CD4-positive, CD25-positive, alpha-beta regulatory T cell (primary cell): ENCODE measurements at regions not wholly inside any gene's neighbourhood (a gene's known extent, or its start where the extent isn't known, plus 50 kb on each side); places are given as distances from the start of the nearest gene placed in this dataset.

Experiments used
- ATAC-seq, 2 donors: fragments of 150-1000 bp; cut with Tn5 transposase; one replicate each; pipeline ENCODE4 v1.10.0; 2021; ENCODE audit warnings: low read depth in 2 of 2, moderate number of reproducible peaks in 2 of 2, moderate library complexity in 1 of 2
- DNase-seq, 3 donors: peaks; one replicate each; pipeline versions ENCODE4 v3.0.0 to v3.0.0-alpha.2; 2012 to 2022; ENCODE audit warnings: mixed read lengths in 1 of 3
- H3K27ac ChIP-seq: one replicate; pipeline ENCODE4 v1.7.0; 2013; ENCODE audit warnings: mild to moderate bottlenecking, low read length; ENCODE audit not compliant: insufficient read depth, poor library complexity, severe bottlenecking
- H3K27me3 ChIP-seq: one replicate; pipeline ENCODE4 v1.7.0; 2013; ENCODE audit warnings: low read length; ENCODE audit not compliant: control insufficient read depth, insufficient read depth
- H3K36me3 ChIP-seq: one replicate; pipeline ENCODE4 v1.7.0; 2013; ENCODE audit warnings: mild to moderate bottlenecking, low read length, moderate library complexity; ENCODE audit not compliant: control insufficient read depth, insufficient read depth
- H3K4me1 ChIP-seq: 2 replicates; pipeline ENCODE4 v1.7.0; 2013; ENCODE audit warnings: mild to moderate bottlenecking, low read length; ENCODE audit not compliant: insufficient read depth, control insufficient read depth, poor library complexity, severe bottlenecking
- H3K4me3 ChIP-seq: one replicate; pipeline ENCODE4 v1.7.0; 2013; ENCODE audit warnings: low read depth, mild to moderate bottlenecking, low read length, moderate library complexity
- H3K9me3 ChIP-seq, 2 experiments: 1 replicate in 1 of 2; 2 replicates in 1 of 2; pipeline ENCODE4 v1.7.0; 2013; ENCODE audit warnings: low read length in 2 of 2, mild to moderate bottlenecking in 1 of 2, moderate library complexity in 1 of 2; ENCODE audit not compliant: control insufficient read depth in 2 of 2
- H3K27ac Mint-ChIP-seq, 3 donors: one replicate each; pipeline ENCODE4 v1.8.0; 2020 to 2022; ENCODE audit warnings: mild to moderate bottlenecking in 3 of 3, mixed read lengths in 3 of 3, moderate library complexity in 2 of 3
- H3K27me3 Mint-ChIP-seq: one replicate; pipeline ENCODE4 v1.8.0; 2022; ENCODE audit warnings: mild to moderate bottlenecking, mixed read lengths
- H3K36me3 Mint-ChIP-seq: one replicate; pipeline ENCODE4 v1.8.0; 2020; ENCODE audit warnings: mixed read lengths
- H3K4me1 Mint-ChIP-seq, 4 donors: one replicate each; pipeline ENCODE4 v1.8.0; 2020 to 2022; ENCODE audit warnings: mixed read lengths in 4 of 4, mild to moderate bottlenecking in 1 of 4
- H3K4me3 Mint-ChIP-seq, 4 donors: one replicate each; pipeline ENCODE4 v1.8.0; 2020 to 2022; ENCODE audit warnings: mild to moderate bottlenecking in 4 of 4, mixed read lengths in 4 of 4, moderate library complexity in 3 of 4
- H3K9me3 Mint-ChIP-seq, 7 donors: one replicate each; pipeline ENCODE4 v1.8.0; 2020 to 2022; ENCODE audit warnings: mixed read lengths in 7 of 7, mild to moderate bottlenecking in 3 of 7, moderate library complexity in 2 of 7

DNA sequence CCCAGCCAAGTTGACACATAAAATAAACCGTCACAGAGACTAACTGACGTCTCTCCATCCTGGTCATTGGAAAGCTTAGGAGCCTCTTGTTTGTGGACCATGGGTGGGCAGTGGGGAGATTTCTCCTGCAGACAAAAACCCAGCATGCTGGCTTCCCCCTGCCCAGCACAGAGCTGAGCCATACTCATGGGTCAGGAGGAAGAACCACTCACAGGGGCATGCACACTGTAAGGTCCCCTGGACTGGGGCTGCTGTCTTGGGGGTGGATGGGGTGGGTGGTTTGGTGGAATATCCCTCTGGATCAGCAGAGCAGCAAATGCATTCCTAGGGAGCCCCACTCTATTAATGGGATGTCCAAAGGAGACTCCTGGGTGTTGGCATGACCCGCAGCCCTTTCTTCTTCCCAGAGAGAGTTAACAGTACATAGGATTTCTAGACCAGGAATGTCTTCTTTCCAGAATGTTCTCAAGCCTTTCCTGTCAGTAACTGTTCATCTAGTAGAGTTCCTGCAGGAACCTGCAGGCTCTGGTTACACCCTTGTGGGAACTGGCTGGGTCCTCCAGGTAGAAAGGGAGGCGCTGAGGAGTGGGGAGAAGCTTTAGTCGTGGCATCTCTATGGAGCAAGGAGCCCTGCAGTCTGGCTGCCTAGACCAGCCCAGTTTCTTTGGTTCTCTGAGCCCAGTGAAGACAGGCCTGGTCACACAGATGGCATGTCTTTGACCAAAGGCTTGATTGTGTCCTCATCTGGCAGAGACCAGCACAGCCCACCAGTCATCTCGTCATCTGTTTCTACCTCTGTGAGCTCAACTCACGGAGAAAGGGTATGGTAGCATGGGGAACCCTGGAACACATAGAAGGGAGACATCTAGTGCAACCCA, 73.4 kb upstream of the PRR23C start:
- Histone ChIP-seq H3K4me1 (no peaks in the 10 kb centered on the region), H3K27me3 (no peaks in the 10 kb centered on the region)
- no peak overlapping the region for H3K27ac Mint-ChIP-seq

DNA sequence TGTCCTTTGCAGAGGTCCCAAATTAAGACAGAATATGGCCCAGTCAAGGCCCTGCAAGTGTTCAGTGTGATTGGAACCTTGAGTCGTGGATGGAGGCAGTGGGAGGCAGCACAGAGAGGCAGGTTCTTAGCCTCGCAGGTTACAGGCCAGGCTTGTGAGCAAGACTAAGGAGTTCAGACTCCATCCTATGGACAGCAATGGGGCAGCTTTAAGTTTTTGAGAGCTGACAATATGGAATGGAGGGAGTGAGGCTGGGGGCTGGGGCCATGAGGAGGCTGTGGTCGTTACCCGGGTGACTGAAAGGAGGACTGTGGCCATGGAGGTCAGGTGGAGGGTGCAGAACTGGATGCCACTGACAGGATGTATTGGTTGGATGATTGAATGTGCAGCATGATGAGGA, 74.1 kb upstream of the PRR23C start:
- no peaks in the 10 kb centered on the region for H3K4me1 Mint-ChIP-seq
- DNase-seq (no peak), ATAC-seq (no peak)
- Histone ChIP-seq H3K27me3 (no peaks in the 10 kb centered on the region), H3K36me3 (no peaks in the 10 kb centered on the region), H3K4me1 (no peaks in the 10 kb centered on the region), H3K4me3 (no peak overlapping the region), H3K27ac (no peak overlapping the region), H3K9me3 (no peaks in the 10 kb centered on the region)
- peaks cover 0 to 3% (median 0%) of the 10 kb centered on the region in 7 donors for H3K9me3 Mint-ChIP-seq
- H3K27ac Mint-ChIP-seq, result no peak overlapping the region
- no peak overlapping the region for H3K4me3 Mint-ChIP-seq
- H3K36me3 Mint-ChIP-seq, result no peaks in the 10 kb centered on the region
- no peaks in the 10 kb centered on the region for H3K27me3 Mint-ChIP-seq

More for the DNA sequence above, 73.4 kb upstream of the PRR23C start:
- Mint-ChIP-seq H3K4me3 (no peak overlapping the region), H3K36me3 (no peaks in the 10 kb centered on the region), H3K27me3 (no peaks in the 10 kb centered on the region), H3K9me3 (peaks cover 0 to 3% (median 0%) of the 10 kb centered on the region in 7 donors), H3K4me1 (no peaks in the 10 kb centered on the region)
- Histone ChIP-seq H3K4me3 (no peak overlapping the region), H3K36me3 (no peaks in the 10 kb centered on the region), H3K9me3 (no peaks in the 10 kb centered on the region), H3K27ac (no peak overlapping the region)
- no peak for ATAC-seq
- no peak for DNase-seq

- no peak for DNase-seq
- no peaks in the 10 kb centered on the region for H3K4me1 Mint-ChIP-seq
- no peaks in the 10 kb centered on the region for H3K9me3 ChIP-seq
These were observed 74.8 kb upstream of the PRR23C start for GRCh38 chr3:139119331-139120025.

DNA sequence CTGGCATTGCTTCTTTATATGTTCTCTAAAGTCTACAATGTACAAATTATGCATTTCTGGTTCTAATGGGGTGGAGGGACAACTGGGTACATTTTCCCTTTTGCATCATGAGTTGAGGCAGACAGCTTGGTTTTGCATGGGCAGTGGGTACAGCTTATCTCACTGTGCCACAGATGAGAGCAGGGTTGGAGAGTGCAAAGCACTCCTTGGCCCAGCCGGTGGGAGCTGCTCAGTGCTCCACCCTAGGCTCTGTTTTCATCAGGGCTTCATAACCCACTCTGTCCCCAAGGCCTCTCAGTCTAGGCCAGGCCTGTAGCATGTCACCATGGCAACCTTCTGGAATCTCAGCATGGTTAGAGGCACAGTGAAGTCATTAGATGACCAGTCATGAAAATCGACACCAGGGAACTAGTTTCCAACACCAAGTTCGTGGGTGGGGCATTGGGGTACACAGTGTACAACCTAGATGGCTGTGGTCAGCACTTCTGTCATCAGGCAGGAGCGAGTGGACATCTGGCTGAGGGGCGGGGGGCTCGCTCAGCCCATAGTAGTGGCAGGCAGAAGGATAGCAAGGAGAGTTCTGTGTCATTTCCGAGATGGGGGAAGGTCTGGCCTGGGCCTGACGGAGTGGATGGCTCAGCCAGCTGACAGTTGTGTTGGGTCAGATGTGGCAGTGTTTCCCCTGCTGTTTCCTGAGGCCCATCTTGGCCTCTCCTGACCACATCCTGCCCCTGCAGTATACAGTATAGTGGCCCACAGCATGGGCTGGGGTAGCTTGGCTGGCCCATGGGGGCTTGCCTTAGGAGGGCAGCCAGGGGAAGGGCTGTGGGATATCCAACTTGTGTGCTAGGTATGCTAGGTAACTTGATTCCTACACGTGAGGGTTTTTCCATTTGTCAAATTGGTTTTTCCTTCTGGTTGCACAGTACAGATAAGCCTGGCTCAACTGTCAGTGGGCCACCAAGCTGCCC, 75.7 kb upstream of the PRR23C start:
- Mint-ChIP-seq H3K4me3 (no peak overlapping the region), H3K27me3 (no peaks in the 10 kb centered on the region), H3K4me1 (no peaks in the 10 kb centered on the region), H3K9me3 (peaks cover 0 to 3% (median 0%) of the 10 kb centered on the region in 7 donors), H3K27ac (no peak overlapping the region), H3K36me3 (no peaks in the 10 kb centered on the region)
- Histone ChIP-seq H3K9me3 (no peaks in the 10 kb centered on the region), H3K27me3 (no peaks in the 10 kb centered on the region), H3K27ac (no peak overlapping the region), H3K4me3 (no peak overlapping the region), H3K4me1 (no peaks in the 10 kb centered on the region), H3K36me3 (no peaks in the 10 kb centered on the region)
- ATAC-seq (no peak), DNase-seq (no peak)

More at GRCh38 chr3:139119331-139120025, 74.8 kb upstream of the PRR23C start:
- no peak overlapping the region for H3K4me3 Mint-ChIP-seq
- no peaks in the 10 kb centered on the region for H3K27me3 Mint-ChIP-seq
- H3K27ac Mint-ChIP-seq, result no peak overlapping the region
- Histone ChIP-seq H3K27me3 (no peaks in the 10 kb centered on the region), H3K36me3 (no peaks in the 10 kb centered on the region), H3K4me1 (no peaks in the 10 kb centered on the region), H3K27ac (no peak overlapping the region), H3K4me3 (no peak overlapping the region)
- peaks cover 0 to 3% (median 0%) of the 10 kb centered on the region in 7 donors for H3K9me3 Mint-ChIP-seq
- no peak for ATAC-seq
- no peaks in the 10 kb centered on the region for H3K36me3 Mint-ChIP-seq

- H3K27ac ChIP-seq, result no peak overlapping the region
- no peaks in the 10 kb centered on the region for H3K27me3 ChIP-seq
- Mint-ChIP-seq H3K4me1 (no peaks in the 10 kb centered on the region), H3K36me3 (no peaks in the 10 kb centered on the region), H3K4me3 (no peak overlapping the region), H3K27me3 (no peaks in the 10 kb centered on the region), H3K27ac (no peak overlapping the region), H3K9me3 (peaks cover 0 to 3% (median 0%) of the 10 kb centered on the region in 7 donors)
- no peaks in the 10 kb centered on the region for H3K4me1 ChIP-seq
- ATAC-seq (no peak), DNase-seq (no peak)
- no peaks in the 10 kb centered on the region for H3K9me3 ChIP-seq
- H3K36me3 ChIP-seq, result no peaks in the 10 kb centered on the region
- H3K4me3 ChIP-seq, result no peak overlapping the region
These were observed 77.0 kb upstream of the PRR23C start for GRCh38 chr3:139121513-139122220.

DNA sequence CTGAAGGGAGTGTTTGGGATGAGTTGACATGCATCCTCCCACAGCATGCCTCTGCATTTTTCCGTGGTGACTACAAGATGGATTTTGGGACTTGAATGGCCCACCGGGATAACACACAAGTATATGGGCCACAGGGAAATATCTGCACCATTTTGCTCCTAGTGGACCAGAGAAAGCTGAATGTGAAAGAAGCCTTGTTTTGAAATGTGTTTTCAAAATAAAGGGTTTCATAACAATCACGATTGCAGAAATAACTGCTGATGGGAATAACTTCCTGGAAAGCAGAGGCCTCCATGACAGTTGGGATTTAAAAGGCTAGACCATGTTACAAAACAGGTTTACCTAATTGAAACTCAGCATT, 77.5 kb upstream of the PRR23C start:
- no peak overlapping the region for H3K4me3 Mint-ChIP-seq
- no peaks in the 10 kb centered on the region for H3K4me1 ChIP-seq
- no peaks in the 10 kb centered on the region for H3K27me3 ChIP-seq
- no peaks in the 10 kb centered on the region for H3K36me3 Mint-ChIP-seq
- ATAC-seq (no peak), DNase-seq (no peak)
- no peaks in the 10 kb centered on the region for H3K36me3 ChIP-seq
- peaks cover 0 to 3% (median 0%) of the 10 kb centered on the region in 7 donors for H3K9me3 Mint-ChIP-seq
- no peak overlapping the region for H3K27ac Mint-ChIP-seq
- no peak overlapping the region for H3K4me3 ChIP-seq
- no peaks in the 10 kb centered on the region for H3K27me3 Mint-ChIP-seq
- H3K4me1 Mint-ChIP-seq, result no peaks in the 10 kb centered on the region
- no peak overlapping the region for H3K27ac ChIP-seq
- no peaks in the 10 kb centered on the region for H3K9me3 ChIP-seq

DNA sequence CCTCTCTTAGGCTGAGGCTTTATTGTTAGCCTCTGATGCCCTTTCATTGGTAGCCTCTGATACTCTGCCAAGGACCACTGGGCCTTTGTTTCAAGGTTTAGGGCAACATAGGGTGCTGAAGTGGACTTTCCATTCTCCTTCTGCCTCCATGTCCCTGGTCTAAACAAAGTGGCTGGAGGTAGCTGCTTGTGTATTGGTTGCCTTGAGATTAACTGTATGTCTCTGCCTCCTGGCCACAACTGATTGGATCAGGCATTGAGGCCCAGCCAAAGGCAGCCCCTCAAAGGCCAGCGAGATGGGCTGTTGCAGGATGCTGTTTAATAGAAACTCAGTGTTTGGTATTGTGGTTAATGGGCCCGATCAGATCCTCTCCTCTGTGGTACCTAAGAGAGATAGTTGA, 77.9 kb upstream of the PRR23C start:
- Mint-ChIP-seq H3K4me3 (no peak overlapping the region), H3K4me1 (no peaks in the 10 kb centered on the region), H3K27me3 (no peaks in the 10 kb centered on the region), H3K9me3 (peaks cover 0 to 3% (median 0%) of the 10 kb centered on the region in 7 donors), H3K27ac (no peak overlapping the region), H3K36me3 (no peaks in the 10 kb centered on the region)
- Histone ChIP-seq H3K36me3 (no peaks in the 10 kb centered on the region), H3K27me3 (no peaks in the 10 kb centered on the region), H3K4me1 (no peaks in the 10 kb centered on the region), H3K9me3 (no peaks in the 10 kb centered on the region), H3K27ac (no peak overlapping the region), H3K4me3 (no peak overlapping the region)
- DNase-seq, result no peak
- no peak for ATAC-seq
